Keratinocyte (primary cell): ENCODE measurements at regions not wholly inside any gene's neighbourhood (a gene's known extent, or its start where the extent isn't known, plus 50 kb on each side); places are given as distances from the start of the nearest gene placed in this dataset.

Experiments
- DNase-seq: peaks from one replicate; pipeline ENCODE4 v3.0.0-alpha.2; 2011; ENCODE audit warnings: low read depth, missing footprints, low spot score
- FAIRE-seq: peaks from 2 replicates; lab custom pipeline; 2011; peaks lifted over from hg19 to GRCh38; lab: Jason Lieb, UNC
- H2AFZ ChIP-seq: 2 replicates; pipeline ENCODE4 v1.6.0; 2012; ENCODE audit warnings: low read length, control low read depth, inconsistent platforms; ENCODE audit not compliant: control insufficient read depth
- H3K27ac ChIP-seq: 2 replicates; pipeline ENCODE4 v1.5.1; 2011; ENCODE audit warnings: low read length; ENCODE audit not compliant: control insufficient read depth, insufficient read depth
- H3K27me3 ChIP-seq: 3 replicates; pipeline ENCODE4 v1.6.0; 2011; ENCODE audit warnings: low read length; ENCODE audit not compliant: control insufficient read depth, insufficient read depth; ENCODE audit errors: extremely low read depth
- H3K36me3 ChIP-seq, 2 experiments: 2 replicates in 1 of 2; 3 replicates in 1 of 2; pipeline ENCODE4 v1.5.1; 2011; ENCODE audit warnings: low read length in 2 of 2, mild to moderate bottlenecking in 1 of 2; ENCODE audit not compliant: control insufficient read depth in 2 of 2, insufficient read depth in 2 of 2; ENCODE audit errors: extremely low read depth in 1 of 2
- H3K4me1 ChIP-seq: 3 replicates; pipeline ENCODE4 v1.5.1; 2011; ENCODE audit warnings: low read length; ENCODE audit not compliant: control insufficient read depth, insufficient read depth; ENCODE audit errors: extremely low read depth
- H3K4me2 ChIP-seq: 3 replicates; pipeline ENCODE4 v1.6.0; 2011; ENCODE audit warnings: low read depth, low read length; ENCODE audit not compliant: control insufficient read depth, insufficient read depth; ENCODE audit errors: extremely low read depth
- H3K4me3 ChIP-seq, 3 experiments: fragments of 200-600 bp in 1 of 3; sonication (generic) in 1 of 3; 2 replicates in 2 of 3; 3 replicates in 1 of 3; pipeline ENCODE4 v1.5.1; 2011 to 2016; ENCODE audit warnings: low read length in 3 of 3, mild to moderate bottlenecking in 3 of 3, control low read depth in 2 of 3, inconsistent platforms in 1 of 3, low read depth in 1 of 3, mixed read lengths in 1 of 3, mixed run types in 1 of 3, moderate library complexity in 1 of 3; ENCODE audit not compliant: control insufficient read depth in 2 of 3, insufficient read depth in 2 of 3; ENCODE audit errors: extremely low read depth in 1 of 3
- H3K79me2 ChIP-seq: 2 replicates; pipeline ENCODE4 v1.6.0; 2012; ENCODE audit warnings: low read length; ENCODE audit not compliant: control insufficient read depth, insufficient read depth
- H3K9ac ChIP-seq: 3 replicates; pipeline ENCODE4 v1.6.0; 2011; ENCODE audit warnings: low read length; ENCODE audit not compliant: control insufficient read depth, insufficient read depth; ENCODE audit errors: extremely low read depth
- H3K9me1 ChIP-seq: 3 replicates; pipeline ENCODE4 v1.6.0; 2011; ENCODE audit warnings: low read length; ENCODE audit not compliant: control insufficient read depth, insufficient read depth; ENCODE audit errors: extremely low read depth
- H3K9me3 ChIP-seq: 2 replicates; pipeline ENCODE4 v1.5.1; 2012; ENCODE audit warnings: low read depth, low read length; ENCODE audit not compliant: control insufficient read depth
- H4K20me1 ChIP-seq: 3 replicates; pipeline ENCODE4 v1.6.0; 2011; ENCODE audit warnings: low read length; ENCODE audit not compliant: control insufficient read depth, insufficient read depth; ENCODE audit errors: extremely low read depth
- EZH2 ChIP-seq: IDR thresholded peaks from one replicate; pipeline ENCODE4 v1.6.1; 2012; ENCODE audit warnings: inconsistent platforms, mild to moderate bottlenecking, low read length, moderate library complexity
- dilution Hi-C: fragments of 300-500 bp; cut with MboI; formaldehyde crosslinking; loops from one replicate; pipeline ENCODE4 v1.7.0; 2020; ENCODE audit warnings: low sequenced_read_pairs; ENCODE audit not compliant: extremely low pct_ligation_motif_present
- TF ChIP-seq, protein P1 (sequence below), 3 experiments: IDR thresholded peaks in 1 of 3; conservative IDR thresholded peaks in 1 of 3; optimal IDR thresholded peaks in 1 of 3; 2 replicates in 2 of 3; 3 replicates in 1 of 3; pipeline versions ENCODE3 to v1.5.1; 2011; ENCODE audit warnings: low read length in 3 of 3, mild to moderate bottlenecking in 3 of 3, moderate library complexity in 2 of 3, control low read depth in 1 of 3, inconsistent platforms in 1 of 3; ENCODE audit not compliant: insufficient read depth in 2 of 3; ENCODE audit errors: extremely low read depth in 1 of 3

- no peak overlapping the region for H3K27ac ChIP-seq
- no peaks in the 10 kb centered on the region for H4K20me1 ChIP-seq
- DNase-seq (no peak), FAIRE-seq (no peak)
- H3K9ac ChIP-seq = no peak overlapping the region
- peaks cover 9% of the 10 kb centered on the region for H3K9me3 ChIP-seq
- H3K4me2 ChIP-seq = no peak overlapping the region
- no peak overlapping the region for H2AFZ ChIP-seq
- no peaks in the 10 kb centered on the region for H3K9me1 ChIP-seq
- dilution Hi-C loops = no loop called here
- H3K79me2 ChIP-seq = no peaks in the 10 kb centered on the region
- TF ChIP-seq EZH2 = no peak
- TF ChIP-seq, protein P1, sequence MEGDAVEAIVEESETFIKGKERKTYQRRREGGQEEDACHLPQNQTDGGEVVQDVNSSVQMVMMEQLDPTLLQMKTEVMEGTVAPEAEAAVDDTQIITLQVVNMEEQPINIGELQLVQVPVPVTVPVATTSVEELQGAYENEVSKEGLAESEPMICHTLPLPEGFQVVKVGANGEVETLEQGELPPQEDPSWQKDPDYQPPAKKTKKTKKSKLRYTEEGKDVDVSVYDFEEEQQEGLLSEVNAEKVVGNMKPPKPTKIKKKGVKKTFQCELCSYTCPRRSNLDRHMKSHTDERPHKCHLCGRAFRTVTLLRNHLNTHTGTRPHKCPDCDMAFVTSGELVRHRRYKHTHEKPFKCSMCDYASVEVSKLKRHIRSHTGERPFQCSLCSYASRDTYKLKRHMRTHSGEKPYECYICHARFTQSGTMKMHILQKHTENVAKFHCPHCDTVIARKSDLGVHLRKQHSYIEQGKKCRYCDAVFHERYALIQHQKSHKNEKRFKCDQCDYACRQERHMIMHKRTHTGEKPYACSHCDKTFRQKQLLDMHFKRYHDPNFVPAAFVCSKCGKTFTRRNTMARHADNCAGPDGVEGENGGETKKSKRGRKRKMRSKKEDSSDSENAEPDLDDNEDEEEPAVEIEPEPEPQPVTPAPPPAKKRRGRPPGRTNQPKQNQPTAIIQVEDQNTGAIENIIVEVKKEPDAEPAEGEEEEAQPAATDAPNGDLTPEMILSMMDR (optimal IDR thresholded peaks at IDR 0.05 in 1 of 3, IDR thresholded peaks at IDR 0.05 in 1 of 3, conservative IDR thresholded peaks at IDR 0.05 in 1 of 3; ENCODE audit: extremely low read depth in 1 of 3, insufficient read depth in 2 of 3, low read length in 3 of 3) = no peak
- no peak overlapping the region for H3K4me3 ChIP-seq
- no peaks in the 10 kb centered on the region for H3K36me3 ChIP-seq
- H3K27me3 ChIP-seq = no peaks in the 10 kb centered on the region
- H3K4me1 ChIP-seq = no peaks in the 10 kb centered on the region
Measured at GRCh38 chr2:85963068-85963467, 74.3 kb upstream of the ST3GAL5 start.

GRCh38 chr2:85961754-85962153 is 73.0 kb upstream of the ST3GAL5 start:
- no peak for DNase-seq
- Histone ChIP-seq H3K9ac (no peak overlapping the region), H2AFZ (no peak overlapping the region), H4K20me1 (no peaks in the 10 kb centered on the region), H3K9me3 (peaks cover 9% of the 10 kb centered on the region), H3K36me3 (no peaks in the 10 kb centered on the region), H3K27me3 (no peaks in the 10 kb centered on the region), H3K4me3 (no peak overlapping the region), H3K9me1 (no peaks in the 10 kb centered on the region), H3K79me2 (no peaks in the 10 kb centered on the region), H3K4me1 (peaks cover 4% of the 10 kb centered on the region), H3K4me2 (no peak overlapping the region), H3K27ac (no peak overlapping the region)
- FAIRE-seq = no peak
- TF ChIP-seq, protein P1 (optimal IDR thresholded peaks at IDR 0.05 in 1 of 3, IDR thresholded peaks at IDR 0.05 in 1 of 3, conservative IDR thresholded peaks at IDR 0.05 in 1 of 3; ENCODE audit: extremely low read depth in 1 of 3, insufficient read depth in 2 of 3, low read length in 3 of 3) = no peak
- dilution Hi-C loops = no loop called here
